ENCODE measurements at regions not wholly inside any gene's neighbourhood (a gene's known extent, or its start where the extent isn't known, plus 50 kb on each side); places are given as distances from the start of the nearest gene placed in this dataset.
"Not testable (repeated sequence)": the region's sequence is repeated elsewhere in the genome, so short reads cannot be mapped to it uniquely, and the experiment has no call there.

- no peak for ATAC-seq (replicated peaks in 6 of 8)
- in situ Hi-C loops (cut with MboI; ENCODE audit: low pct_unique_long_range_greater_than_20kb in 2 of 9, low sequenced_read_pairs in 9 of 9, unreplicated experiment in 9 of 9), result no loop called here
- Histone ChIP-seq H3K4me1 (replicated peaks in 1 of 2) (no peaks in the 10 kb centered on the region), H3K4me3 (no peak overlapping the region), H3K27ac (no peak overlapping the region)
- 50 to 100% (median 83%) methylated on average over 1 to 2 of the region's 2 CpGs for WGBS, 10 experiments
These were observed 215.2 kb downstream of the RASSF9 start for GRCh38 chr12:85621041-85621440.

- in situ Hi-C loops (cut with MboI; ENCODE audit: low pct_unique_long_range_greater_than_20kb in 2 of 9, low sequenced_read_pairs in 9 of 9, unreplicated experiment in 9 of 9), result no loop called here
- 42 to 100% (median 68%) methylated on average over 1 to 2 of the region's 2 CpGs; no CpG with 5 or more reads in 2 of the 10 experiments for WGBS, 10 experiments
These were observed 212.4 kb downstream of the RASSF9 start for GRCh38 chr12:85623763-85624162.

GRCh38 chr12:85625467-85625866, 210.7 kb downstream of the RASSF9 start:
- no peak overlapping the region for H3K4me3 ChIP-seq
- 33 to 100% (median 81%) methylated on average over 1 to 2 of the region's 2 CpGs; no CpG with 5 or more reads in 2 of the 10 experiments for WGBS, 10 experiments
- no peak for ATAC-seq (replicated peaks in 6 of 8)
- H3K27ac ChIP-seq, result no peak overlapping the region
- no peaks in the 10 kb centered on the region for H3K4me1 ChIP-seq (replicated peaks in 1 of 2)
- in situ Hi-C loops (cut with MboI; ENCODE audit: low pct_unique_long_range_greater_than_20kb in 2 of 9, low sequenced_read_pairs in 9 of 9, unreplicated experiment in 9 of 9), result no loop called here

More at GRCh38 chr12:85623763-85624162, 212.4 kb downstream of the RASSF9 start:
- H3K27ac ChIP-seq, result no peak overlapping the region
- H3K4me1 ChIP-seq (replicated peaks in 1 of 2), result no peaks in the 10 kb centered on the region
- H3K4me3 ChIP-seq, result no peak overlapping the region
- ATAC-seq (replicated peaks in 6 of 8), result peak in 2 of 8 experiments; percentile 13 to 72

GRCh38 chr12:85626001-85626783, 210.0 kb downstream of the RASSF9 start:
- no peak overlapping the region for H3K4me3 ChIP-seq
- no peaks in the 10 kb centered on the region for H3K4me1 ChIP-seq (replicated peaks in 1 of 2)
- peak in 1 of 8 experiments; percentile 53 for ATAC-seq (replicated peaks in 6 of 8)
- in situ Hi-C loops (cut with MboI; ENCODE audit: low pct_unique_long_range_greater_than_20kb in 2 of 9, low sequenced_read_pairs in 9 of 9, unreplicated experiment in 9 of 9), result no loop called here
- WGBS, 10 experiments, result 80 to 100% (median 100%) methylated on average over 1 of the region's 1 CpG
- H3K27ac ChIP-seq, result no peak overlapping the region

DNA sequence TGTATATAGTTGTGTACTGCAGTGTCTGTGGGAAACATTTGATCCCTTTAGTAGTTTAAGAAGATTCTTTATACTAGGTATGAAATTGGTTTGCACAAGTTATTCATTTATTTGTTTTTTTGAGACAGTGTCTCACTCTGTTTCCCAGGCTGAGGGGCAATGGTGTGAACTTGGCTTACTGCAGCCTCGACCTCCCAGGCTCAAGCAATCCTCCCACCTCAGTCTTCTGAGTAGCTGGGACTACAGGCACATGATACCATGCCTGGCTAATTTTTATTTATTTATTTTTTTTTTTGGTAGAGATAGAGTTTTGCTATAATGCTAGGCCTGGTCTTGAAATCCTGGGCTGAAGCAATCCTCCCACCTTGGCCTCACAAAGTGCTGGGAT, 209.4 kb downstream of the RASSF9 start:
- H3K4me1 ChIP-seq (replicated peaks in 1 of 2), result no peaks in the 10 kb centered on the region
- H3K27ac ChIP-seq, result no peak overlapping the region
- ATAC-seq (replicated peaks in 6 of 8), result no peak
- 0 to 100% (median 88%) methylated on average over 1 of the region's 1 CpG; no CpG with 5 or more reads in 5 of the 10 experiments for WGBS, 10 experiments
- H3K4me3 ChIP-seq, result no peak overlapping the region
- in situ Hi-C loops (cut with MboI; ENCODE audit: low pct_unique_long_range_greater_than_20kb in 2 of 9, low sequenced_read_pairs in 9 of 9, unreplicated experiment in 9 of 9), result no loop called here

GRCh38 chr12:85627584-85627983, 208.6 kb downstream of the RASSF9 start:
- in situ Hi-C loops (cut with MboI; ENCODE audit: low pct_unique_long_range_greater_than_20kb in 2 of 9, low sequenced_read_pairs in 9 of 9, unreplicated experiment in 9 of 9), result no loop called here
- ATAC-seq (replicated peaks in 6 of 8), result peak in 1 of 8 experiments; percentile 98
- Histone ChIP-seq H3K4me1 (replicated peaks in 1 of 2) (no peaks in the 10 kb centered on the region), H3K4me3 (no peak overlapping the region), H3K27ac (no peak overlapping the region)
- WGBS, 10 experiments, result 0 to 100% (median 86%) methylated on average over 1 to 2 of the region's 2 CpGs; no CpG with 5 or more reads in 1 of the 10 experiments

- ATAC-seq (replicated peaks in 6 of 8); H3K4me3 ChIP-seq; in situ Hi-C loops (cut with MboI; ENCODE audit: low pct_unique_long_range_greater_than_20kb in 2 of 9, low sequenced_read_pairs in 9 of 9, unreplicated experiment in 9 of 9); H3K27ac ChIP-seq; H3K4me1 ChIP-seq (replicated peaks in 1 of 2): not testable (repeated sequence)
- 78 to 100% (median 88%) methylated on average over 1 to 2 of the region's 2 CpGs; no CpG with 5 or more reads in 5 of the 10 experiments for WGBS, 10 experiments
These were observed 207.6 kb downstream of the RASSF9 start for GRCh38 chr12:85628562-85628961.

DNA sequence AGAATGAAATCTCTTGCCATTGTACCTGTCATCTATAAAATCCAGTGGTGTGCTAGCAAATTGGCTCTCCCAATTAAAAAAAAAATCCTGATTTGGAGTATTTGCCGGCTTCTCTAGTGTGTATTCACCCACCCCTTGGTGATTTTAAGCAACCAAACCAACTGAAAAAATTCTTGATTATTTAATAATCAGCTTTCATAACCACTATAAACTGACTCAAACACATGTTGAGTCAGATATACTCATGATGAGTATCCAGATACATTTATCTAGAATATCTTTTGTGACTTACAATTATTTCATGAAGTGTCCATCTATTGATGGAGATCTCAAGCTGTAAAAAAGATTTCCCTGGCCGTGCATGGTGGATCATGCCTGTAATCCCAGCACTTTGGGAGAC, 205.4 kb downstream of the RASSF9 start:
- ATAC-seq (replicated peaks in 6 of 8), result no peak
- WGBS, 10 experiments, result 23 to 100% (median 83%) methylated on average over 1 to 2 of the region's 2 CpGs; no CpG with 5 or more reads in 1 of the 10 experiments
- Histone ChIP-seq H3K4me3 (no peak overlapping the region), H3K27ac (no peak overlapping the region), H3K4me1 (replicated peaks in 1 of 2) (no peaks in the 10 kb centered on the region)
- in situ Hi-C loops (cut with MboI; ENCODE audit: low pct_unique_long_range_greater_than_20kb in 2 of 9, low sequenced_read_pairs in 9 of 9, unreplicated experiment in 9 of 9), result no loop called here

GRCh38 chr12:85632390-85632789, 203.8 kb downstream of the RASSF9 start:
- ATAC-seq (replicated peaks in 6 of 8), result no peak
- 0 to 100% (median 60%) methylated on average over 1 to 2 of the region's 2 CpGs; no CpG with 5 or more reads in 1 of the 10 experiments for WGBS, 10 experiments
- Histone ChIP-seq H3K4me3 (no peak overlapping the region), H3K27ac (no peak overlapping the region), H3K4me1 (replicated peaks in 1 of 2) (no peaks in the 10 kb centered on the region)
- in situ Hi-C loops (cut with MboI; ENCODE audit: low pct_unique_long_range_greater_than_20kb in 2 of 9, low sequenced_read_pairs in 9 of 9, unreplicated experiment in 9 of 9), result no loop called here

- no peak overlapping the region for H3K4me3 ChIP-seq
- in situ Hi-C loops (cut with MboI; ENCODE audit: low pct_unique_long_range_greater_than_20kb in 2 of 9, low sequenced_read_pairs in 9 of 9, unreplicated experiment in 9 of 9), result no loop called here
- no peak overlapping the region for H3K27ac ChIP-seq
- no peaks in the 10 kb centered on the region for H3K4me1 ChIP-seq (replicated peaks in 1 of 2)
- no peak for ATAC-seq (replicated peaks in 6 of 8)
- WGBS, 10 experiments, result 33 to 100% (median 71%) methylated on average over 1 of the region's 1 CpG; no CpG with 5 or more reads in 3 of the 10 experiments
These were observed 202.7 kb downstream of the RASSF9 start for GRCh38 chr12:85633491-85633890.

- in situ Hi-C loops (cut with MboI; ENCODE audit: low pct_unique_long_range_greater_than_20kb in 2 of 9, low sequenced_read_pairs in 9 of 9, unreplicated experiment in 9 of 9), result no loop called here
- 0 to 83% (median 51%) methylated on average over 1 to 2 of the region's 2 CpGs; no CpG with 5 or more reads in 1 of the 10 experiments for WGBS, 10 experiments
- H3K27ac ChIP-seq, result no peak overlapping the region
- no peak for ATAC-seq (replicated peaks in 6 of 8)
- no peaks in the 10 kb centered on the region for H3K4me1 ChIP-seq (replicated peaks in 1 of 2)
- no peak overlapping the region for H3K4me3 ChIP-seq
These were observed 196.4 kb downstream of the RASSF9 start for GRCh38 chr12:85639834-85640233.

DNA sequence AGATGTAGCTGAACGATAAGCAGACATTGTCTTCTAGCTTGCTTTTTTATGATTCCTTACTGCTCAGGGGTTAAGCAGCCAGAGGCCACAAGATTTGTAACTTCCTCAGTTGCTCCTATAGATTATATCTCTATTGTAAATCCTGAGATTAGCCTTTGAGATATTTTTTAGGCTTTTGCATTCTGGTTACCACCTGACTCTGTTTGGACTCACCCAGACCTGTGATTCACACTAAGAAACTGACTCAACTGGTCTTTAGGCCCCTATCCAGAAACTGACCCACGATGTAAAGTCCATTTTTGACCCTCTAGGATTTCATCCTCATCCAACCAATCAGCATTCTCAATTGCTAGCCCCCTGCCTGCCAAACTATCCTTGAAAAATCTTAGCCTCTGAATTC, 194.4 kb downstream of the RASSF9 start:
- no peak for ATAC-seq (replicated peaks in 6 of 8)
- 0 to 100% (median 76%) methylated on average over 1 to 2 of the region's 2 CpGs; no CpG with 5 or more reads in 2 of the 10 experiments for WGBS, 10 experiments
- in situ Hi-C loops (cut with MboI; ENCODE audit: low pct_unique_long_range_greater_than_20kb in 2 of 9, low sequenced_read_pairs in 9 of 9, unreplicated experiment in 9 of 9), result no loop called here
- no peak overlapping the region for H3K27ac ChIP-seq
- H3K4me1 ChIP-seq (replicated peaks in 1 of 2), result no peaks in the 10 kb centered on the region
- no peak overlapping the region for H3K4me3 ChIP-seq

- Histone ChIP-seq H3K4me3 (no peak overlapping the region), H3K4me1 (replicated peaks in 1 of 2) (no peaks in the 10 kb centered on the region), H3K27ac (no peak overlapping the region)
- ATAC-seq (replicated peaks in 6 of 8), result no peak
- in situ Hi-C loops (cut with MboI; ENCODE audit: low pct_unique_long_range_greater_than_20kb in 2 of 9, low sequenced_read_pairs in 9 of 9, unreplicated experiment in 9 of 9), result no loop called here
- WGBS, 10 experiments, result 60 to 100% (median 97%) methylated on average over 1 to 2 of the region's 2 CpGs; no CpG with 5 or more reads in 2 of the 10 experiments
These were observed 193.9 kb downstream of the RASSF9 start for GRCh38 chr12:85642288-85642687.

GRCh38 chr12:85642808-85643207, 193.4 kb downstream of the RASSF9 start:
- Histone ChIP-seq H3K27ac (no peak overlapping the region), H3K4me3 (no peak overlapping the region), H3K4me1 (replicated peaks in 1 of 2) (no peaks in the 10 kb centered on the region)
- in situ Hi-C loops (cut with MboI; ENCODE audit: low pct_unique_long_range_greater_than_20kb in 2 of 9, low sequenced_read_pairs in 9 of 9, unreplicated experiment in 9 of 9), result no loop called here
- ATAC-seq (replicated peaks in 6 of 8), result peak in 2 of 8 experiments; percentile 32 to 46
- 50 to 98% (median 73%) methylated on average over 2 to 5 of the region's 5 CpGs; no CpG with 5 or more reads in 1 of the 10 experiments for WGBS, 10 experiments

Measured in motor neuron (in vitro differentiated cells).